ENCODE measurements at regions not wholly inside any gene's neighbourhood (a gene's known extent, or its start where the extent isn't known, plus 50 kb on each side); places are given as distances from the start of the nearest gene placed in this dataset.
A peak's percentile ranks its signal among the peaks of the same experiment; 100 is the strongest.

GRCh38 chrX:49756692-49757091, 60.9 kb upstream of the PAGE1 start:
- intact Hi-C loops (cut with micrococcal nuclease), result no loop called here
- Histone ChIP-seq H3K4me3 (no peak overlapping the region), H3K4me1 (no peaks in the 10 kb centered on the region), H3K27ac (replicated peaks) (no peak overlapping the region), H3K9me3 (replicated peaks) (no peaks in the 10 kb centered on the region), H3K27me3 (ENCODE audit: low read depth) (no peaks in the 10 kb centered on the region), H3K36me3 (no peaks in the 10 kb centered on the region)
- no peak for TF ChIP-seq CTCF (IDR thresholded peaks at IDR 0.05; ENCODE audit: borderline replicate concordance)
- DNase-seq, result no peak

GRCh38 chrX:49754233-49754857, 58.6 kb upstream of the PAGE1 start:
- peak; percentile 13 for DNase-seq
- no peaks in the 10 kb centered on the region for H3K9me3 ChIP-seq (replicated peaks)
- no peak overlapping the region for H3K27ac ChIP-seq (replicated peaks)
- no peaks in the 10 kb centered on the region for H3K4me1 ChIP-seq
- H3K27me3 ChIP-seq (ENCODE audit: low read depth), result no peaks in the 10 kb centered on the region
- intact Hi-C loops (cut with micrococcal nuclease), result no loop called here
- H3K36me3 ChIP-seq, result no peaks in the 10 kb centered on the region
- H3K4me3 ChIP-seq, result no peak overlapping the region
- peak; percentile 72 for TF ChIP-seq CTCF (IDR thresholded peaks at IDR 0.05; ENCODE audit: borderline replicate concordance)

GRCh38 chrX:49753691-49754090, 57.9 kb upstream of the PAGE1 start:
- H3K36me3 ChIP-seq, result no peaks in the 10 kb centered on the region
- no peak for DNase-seq
- intact Hi-C loops (cut with micrococcal nuclease), result no loop called here
- no peak overlapping the region for H3K4me3 ChIP-seq
- no peaks in the 10 kb centered on the region for H3K27me3 ChIP-seq (ENCODE audit: low read depth)
- no peaks in the 10 kb centered on the region for H3K4me1 ChIP-seq
- no peaks in the 10 kb centered on the region for H3K9me3 ChIP-seq (replicated peaks)
- no peak overlapping the region for H3K27ac ChIP-seq (replicated peaks)
- no peak for TF ChIP-seq CTCF (IDR thresholded peaks at IDR 0.05; ENCODE audit: borderline replicate concordance)

GRCh38 chrX:49748211-49748956, 52.6 kb upstream of the PAGE1 start:
- no peak for TF ChIP-seq CTCF (IDR thresholded peaks at IDR 0.05; ENCODE audit: borderline replicate concordance)
- H3K4me3 ChIP-seq, result no peak overlapping the region
- no peaks in the 10 kb centered on the region for H3K4me1 ChIP-seq
- no peaks in the 10 kb centered on the region for H3K36me3 ChIP-seq
- H3K27ac ChIP-seq (replicated peaks), result no peak overlapping the region
- intact Hi-C loops (cut with micrococcal nuclease), result no loop called here
- DNase-seq, result no peak
- no peaks in the 10 kb centered on the region for H3K9me3 ChIP-seq (replicated peaks)
- H3K27me3 ChIP-seq (ENCODE audit: low read depth), result no peaks in the 10 kb centered on the region

GRCh38 chrX:49746306-49746705, 50.5 kb upstream of the PAGE1 start:
- H3K4me3 ChIP-seq, result no peak overlapping the region
- H3K27ac ChIP-seq (replicated peaks), result no peak overlapping the region
- no peak for TF ChIP-seq CTCF (IDR thresholded peaks at IDR 0.05; ENCODE audit: borderline replicate concordance)
- DNase-seq, result no peak
- intact Hi-C loops (cut with micrococcal nuclease), result no loop called here
- H3K9me3 ChIP-seq (replicated peaks), result no peaks in the 10 kb centered on the region
- H3K4me1 ChIP-seq, result no peaks in the 10 kb centered on the region
- H3K36me3 ChIP-seq, result no peaks in the 10 kb centered on the region
- no peaks in the 10 kb centered on the region for H3K27me3 ChIP-seq (ENCODE audit: low read depth)

All from left ventricle myocardium inferior (tissue), 1 donor.